Breast epithelium (tissue), 4 donors: ENCODE measurements at regions not wholly inside any gene's neighbourhood (a gene's known extent, or its start where the extent isn't known, plus 50 kb on each side); places are given as distances from the start of the nearest gene placed in this dataset.

Source experiments
- DNase-seq, 2 donors: peaks; one replicate each; pipeline ENCODE4 v3.0.0-alpha.2; 2019; ENCODE audit warnings: low spot score in 2 of 2
- H3K27ac ChIP-seq, 2 donors: fragments of 200-600 bp; sonication (generic) in 1 of 2; one replicate each; pipeline ENCODE4 v1.5.1; 2016 to 2019; ENCODE audit warnings: mild to moderate bottlenecking in 1 of 2
- H3K27me3 ChIP-seq, 2 donors: fragments of 200-600 bp; sonication (generic) in 1 of 2; one replicate each; pipeline versions ENCODE4 v1.5.1 to v1.6.0; 2017 to 2019; ENCODE audit warnings: control low read depth in 1 of 2, mild to moderate bottlenecking in 1 of 2
- H3K36me3 ChIP-seq: fragments of 200-600 bp; one replicate; pipeline ENCODE4 v1.5.1; 2019
- H3K4me1 ChIP-seq, 2 donors: fragments of 200-600 bp; sonication (generic); one replicate each; pipeline ENCODE4 v1.5.1; 2016 to 2019; ENCODE audit warnings: control low read depth in 1 of 2
- H3K4me3 ChIP-seq, 3 donors: fragments of 200-600 bp; sonication (generic); 1 replicate in 2 of 3; 2 replicates in 1 of 3; pipeline ENCODE4 v1.5.1; 2016 to 2019; ENCODE audit warnings: mild to moderate bottlenecking in 3 of 3, moderate library complexity in 2 of 3
- H3K9me3 ChIP-seq, 2 donors: fragments of 200-600 bp; sonication (generic) in 1 of 2; one replicate each; pipeline ENCODE4 v1.5.1; 2016 to 2019; ENCODE audit warnings: control low read depth in 1 of 2
- POLR2A ChIP-seq: fragments of 450-650 bp; IDR thresholded peaks from one replicate; pipeline ENCODE4 v1.6.1; 2016; ENCODE audit warnings: antibody characterized with exemption, mild to moderate bottlenecking, moderate library complexity
- POLR2AphosphoS5 ChIP-seq, 3 donors: sonication (generic); formaldehyde crosslinking; IDR thresholded peaks; one replicate each; pipeline ENCODE4 v1.6.1; 2017; ENCODE audit warnings: antibody characterized with exemption in 3 of 3
- intact Hi-C: fragments of 100-400 bp; cut with DNase I; formaldehyde crosslinking; loops from one replicate; pipeline ENCODE4 v1.15.1; 2023; ENCODE audit warnings: low total_unique reads
- TF ChIP-seq, protein P1 (sequence below), 3 donors: fragments of 450-650 bp; IDR thresholded peaks; one replicate each; pipeline ENCODE4 v1.5.1; 2016 to 2017; ENCODE audit warnings: antibody characterized with exemption in 3 of 3, mild to moderate bottlenecking in 3 of 3, moderate library complexity in 3 of 3

GRCh38 chr5:125140855-125141254 lies 394.4 kb upstream of the ZNF608 start:
- TF ChIP-seq POLR2AphosphoS5 (IDR thresholded peaks at IDR 0.05) (no peak), POLR2A (no peak)
- TF ChIP-seq, protein P1, sequence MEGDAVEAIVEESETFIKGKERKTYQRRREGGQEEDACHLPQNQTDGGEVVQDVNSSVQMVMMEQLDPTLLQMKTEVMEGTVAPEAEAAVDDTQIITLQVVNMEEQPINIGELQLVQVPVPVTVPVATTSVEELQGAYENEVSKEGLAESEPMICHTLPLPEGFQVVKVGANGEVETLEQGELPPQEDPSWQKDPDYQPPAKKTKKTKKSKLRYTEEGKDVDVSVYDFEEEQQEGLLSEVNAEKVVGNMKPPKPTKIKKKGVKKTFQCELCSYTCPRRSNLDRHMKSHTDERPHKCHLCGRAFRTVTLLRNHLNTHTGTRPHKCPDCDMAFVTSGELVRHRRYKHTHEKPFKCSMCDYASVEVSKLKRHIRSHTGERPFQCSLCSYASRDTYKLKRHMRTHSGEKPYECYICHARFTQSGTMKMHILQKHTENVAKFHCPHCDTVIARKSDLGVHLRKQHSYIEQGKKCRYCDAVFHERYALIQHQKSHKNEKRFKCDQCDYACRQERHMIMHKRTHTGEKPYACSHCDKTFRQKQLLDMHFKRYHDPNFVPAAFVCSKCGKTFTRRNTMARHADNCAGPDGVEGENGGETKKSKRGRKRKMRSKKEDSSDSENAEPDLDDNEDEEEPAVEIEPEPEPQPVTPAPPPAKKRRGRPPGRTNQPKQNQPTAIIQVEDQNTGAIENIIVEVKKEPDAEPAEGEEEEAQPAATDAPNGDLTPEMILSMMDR (IDR thresholded peaks at IDR 0.05), result no peak
- intact Hi-C loops, result no loop called here
- H3K27ac ChIP-seq, result no peak overlapping the region

DNA sequence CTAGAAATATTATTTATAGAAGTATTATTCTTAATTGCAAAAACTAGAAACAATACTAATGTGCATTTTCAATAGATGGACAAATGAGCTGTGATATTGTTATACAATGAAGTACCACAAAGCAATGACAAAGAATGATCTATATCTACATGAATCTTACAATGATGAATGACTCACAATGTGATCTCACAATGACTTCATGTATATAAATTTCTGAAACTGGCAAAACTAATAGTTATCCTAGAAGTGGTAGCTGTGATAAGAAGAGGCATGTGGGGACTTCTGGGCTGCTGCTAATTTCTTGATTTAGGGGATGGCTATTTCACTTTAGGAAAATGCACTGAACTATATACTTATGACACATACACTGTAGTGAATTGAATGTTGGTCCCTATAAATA lies 396.0 kb upstream of the ZNF608 start:
- Histone ChIP-seq H3K27me3 (no peaks in the 10 kb centered on the region), H3K36me3 (no peaks in the 10 kb centered on the region), H3K4me3 (no peak overlapping the region), H3K27ac (no peak overlapping the region), H3K4me1 (no peaks in the 10 kb centered on the region), H3K9me3 (no peaks in the 10 kb centered on the region)
- TF ChIP-seq POLR2A (no peak), POLR2AphosphoS5 (IDR thresholded peaks at IDR 0.05) (no peak)
- TF ChIP-seq, protein P1 (IDR thresholded peaks at IDR 0.05), result no peak
- intact Hi-C loops, result no loop called here
- no peak for DNase-seq

More at GRCh38 chr5:125140855-125141254, 394.4 kb upstream of the ZNF608 start:
- no peaks in the 10 kb centered on the region for H3K9me3 ChIP-seq
- H3K36me3 ChIP-seq, result no peaks in the 10 kb centered on the region
- no peaks in the 10 kb centered on the region for H3K4me1 ChIP-seq
- no peak for DNase-seq
- H3K4me3 ChIP-seq, result no peak overlapping the region
- H3K27me3 ChIP-seq, result no peaks in the 10 kb centered on the region

GRCh38 chr5:125143011-125143410 lies 396.6 kb upstream of the ZNF608 start:
- H3K4me1 ChIP-seq, result no peaks in the 10 kb centered on the region
- no peaks in the 10 kb centered on the region for H3K9me3 ChIP-seq
- DNase-seq, result no peak
- H3K36me3 ChIP-seq, result no peaks in the 10 kb centered on the region
- H3K27ac ChIP-seq, result no peak overlapping the region
- intact Hi-C loops, result no loop called here
- no peak overlapping the region for H3K4me3 ChIP-seq
- no peaks in the 10 kb centered on the region for H3K27me3 ChIP-seq
- TF ChIP-seq, protein P1 (IDR thresholded peaks at IDR 0.05), result no peak
- no peak for TF ChIP-seq POLR2AphosphoS5 (IDR thresholded peaks at IDR 0.05)
- TF ChIP-seq POLR2A, result no peak

DNA sequence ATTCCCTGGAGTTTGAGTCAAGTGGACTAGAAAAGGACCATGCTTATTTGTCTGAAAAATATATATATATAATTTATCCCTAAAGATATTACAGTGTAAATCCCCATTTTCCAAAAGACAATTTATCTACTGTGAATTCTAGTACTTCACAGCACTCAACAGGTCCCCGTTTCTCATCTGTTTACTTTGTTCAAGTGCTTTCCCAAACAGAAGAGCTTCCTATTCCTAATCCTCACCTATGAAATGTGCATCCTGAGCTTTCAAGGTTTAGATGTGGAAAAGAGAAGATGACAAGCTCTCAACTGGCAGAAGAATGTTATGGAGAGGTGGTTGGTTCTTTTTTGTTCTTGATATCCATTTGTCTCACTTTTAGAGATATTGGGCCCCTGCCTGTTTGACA lies 401.6 kb upstream of the ZNF608 start:
- DNase-seq, result no peak
- no peak for TF ChIP-seq POLR2AphosphoS5 (IDR thresholded peaks at IDR 0.05)
- no peak for TF ChIP-seq POLR2A
- TF ChIP-seq, protein P1 (IDR thresholded peaks at IDR 0.05), result no peak
- intact Hi-C loops, result no loop called here

DNA sequence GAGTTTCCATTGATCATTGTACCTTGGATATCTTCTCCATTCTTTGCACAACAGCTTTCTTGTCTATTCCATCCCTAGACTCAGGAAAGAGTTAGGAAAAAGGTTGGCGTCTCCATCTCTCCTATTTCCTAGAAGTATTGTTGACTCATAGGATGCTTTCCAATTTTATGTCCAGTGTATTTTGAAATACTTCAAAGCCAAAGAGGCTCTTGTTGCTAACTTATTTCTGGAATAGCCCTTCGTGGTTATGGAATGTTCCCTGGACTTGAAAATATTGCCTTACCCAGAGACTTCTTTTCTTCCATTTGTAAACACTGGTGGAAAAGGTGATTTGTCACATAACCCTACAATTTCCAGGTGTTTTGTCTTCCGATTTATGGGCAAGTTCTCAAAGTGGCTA lies 402.3 kb upstream of the ZNF608 start:
- Histone ChIP-seq H3K27me3 (no peaks in the 10 kb centered on the region), H3K36me3 (no peaks in the 10 kb centered on the region), H3K27ac (no peak overlapping the region), H3K4me3 (no peak overlapping the region), H3K4me1 (no peaks in the 10 kb centered on the region), H3K9me3 (no peaks in the 10 kb centered on the region)
- TF ChIP-seq, protein P1 (IDR thresholded peaks at IDR 0.05), result no peak
- TF ChIP-seq POLR2AphosphoS5 (IDR thresholded peaks at IDR 0.05) (no peak), POLR2A (no peak)
- no peak for DNase-seq
- intact Hi-C loops, result no loop called here

More for the DNA sequence above, 401.6 kb upstream of the ZNF608 start:
- no peaks in the 10 kb centered on the region for H3K27me3 ChIP-seq
- H3K9me3 ChIP-seq, result no peaks in the 10 kb centered on the region
- no peaks in the 10 kb centered on the region for H3K36me3 ChIP-seq
- no peak overlapping the region for H3K4me3 ChIP-seq
- H3K27ac ChIP-seq, result no peak overlapping the region
- H3K4me1 ChIP-seq, result no peaks in the 10 kb centered on the region
